GM19397 (cell line): ENCODE measurements at regions not wholly inside any gene's neighbourhood (a gene's known extent, or its start where the extent isn't known, plus 50 kb on each side); places are given as distances from the start of the nearest gene placed in this dataset.

Experiments used
- ATAC-seq: cut with Tn5 transposase; IDR thresholded peaks from one replicate; pipeline ENCODE4 v1.9.1; 2021; ENCODE audit warnings: mild to moderate bottlenecking, moderate library complexity; ENCODE audit not compliant: unreplicated experiment

DNA sequence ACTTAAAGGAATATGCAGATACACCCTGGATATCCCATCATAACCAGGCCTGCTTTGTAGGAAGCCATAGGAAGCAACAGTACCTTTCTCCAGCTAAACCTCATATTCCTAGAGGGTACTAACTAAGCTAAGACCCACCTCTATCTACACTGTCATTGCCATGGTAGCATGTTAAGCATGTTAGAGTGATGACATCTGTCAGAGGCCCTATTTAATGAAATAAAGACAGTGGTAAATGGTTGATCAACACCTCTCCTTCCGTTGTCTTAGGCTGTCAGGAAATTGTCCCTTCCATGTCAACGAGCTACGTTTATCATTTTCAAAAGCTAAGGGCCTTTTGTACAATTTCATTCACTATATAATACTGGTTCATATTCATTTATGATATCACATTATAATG, 251.1 kb upstream of the PSMD7 start:
- no peak for ATAC-seq

GRCh38 chr16:74035816-74036215, 260.8 kb upstream of the PSMD7 start:
- no peak for ATAC-seq

GRCh38 chr16:74034862-74035261, 261.8 kb upstream of the PSMD7 start:
- ATAC-seq: no peak

DNA sequence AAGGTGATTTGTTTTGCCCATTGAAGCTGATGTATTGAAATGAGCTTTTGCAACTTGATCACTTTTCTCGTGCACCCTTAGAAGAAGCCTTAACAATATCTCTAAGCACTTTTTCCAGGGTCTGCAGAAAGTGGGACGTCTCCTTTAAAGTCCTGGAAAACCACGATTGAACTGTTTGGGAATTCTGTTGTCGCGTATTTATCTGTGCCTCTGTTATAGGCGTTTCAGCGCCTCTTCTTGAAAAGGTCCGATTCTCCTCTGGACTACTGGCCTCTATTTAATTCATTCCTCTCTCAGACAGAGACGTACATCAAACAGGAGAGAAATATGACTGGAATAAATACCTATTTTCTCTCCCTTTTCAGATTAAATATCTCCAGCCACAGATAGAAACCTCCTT, 262.4 kb upstream of the PSMD7 start:
- no peak for ATAC-seq

DNA sequence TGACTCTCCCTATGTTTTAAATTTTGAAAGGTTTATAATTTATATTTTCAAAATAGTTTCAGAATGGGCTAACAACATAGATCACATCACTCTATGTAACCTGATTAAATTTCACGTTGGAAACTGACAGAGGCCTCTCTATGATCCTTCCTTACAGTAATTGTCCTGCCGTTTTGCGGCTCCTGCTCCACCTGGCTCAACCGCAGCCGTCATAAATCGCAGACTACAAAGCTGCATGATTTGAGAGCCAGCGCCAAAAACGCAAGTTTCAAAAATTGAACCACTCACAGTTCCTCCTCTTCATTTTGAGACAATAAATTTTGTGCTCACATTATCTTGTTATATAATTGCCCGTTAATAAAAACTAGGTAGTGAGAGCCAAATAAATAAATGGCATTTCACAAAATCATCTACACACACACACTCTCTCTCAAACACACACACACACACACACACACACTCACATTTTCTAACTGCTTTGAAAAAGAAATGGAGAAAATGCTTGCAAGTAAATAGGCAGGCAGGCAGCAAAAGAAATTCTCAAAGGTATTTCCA, 263.1 kb upstream of the PSMD7 start:
- no peak for ATAC-seq

- no peak for ATAC-seq
Observed at GRCh38 chr16:74031551-74031950, 265.1 kb upstream of the PSMD7 start.

GRCh38 chr16:74030000-74030706, 266.5 kb upstream of the PSMD7 start:
- no peak for ATAC-seq

DNA sequence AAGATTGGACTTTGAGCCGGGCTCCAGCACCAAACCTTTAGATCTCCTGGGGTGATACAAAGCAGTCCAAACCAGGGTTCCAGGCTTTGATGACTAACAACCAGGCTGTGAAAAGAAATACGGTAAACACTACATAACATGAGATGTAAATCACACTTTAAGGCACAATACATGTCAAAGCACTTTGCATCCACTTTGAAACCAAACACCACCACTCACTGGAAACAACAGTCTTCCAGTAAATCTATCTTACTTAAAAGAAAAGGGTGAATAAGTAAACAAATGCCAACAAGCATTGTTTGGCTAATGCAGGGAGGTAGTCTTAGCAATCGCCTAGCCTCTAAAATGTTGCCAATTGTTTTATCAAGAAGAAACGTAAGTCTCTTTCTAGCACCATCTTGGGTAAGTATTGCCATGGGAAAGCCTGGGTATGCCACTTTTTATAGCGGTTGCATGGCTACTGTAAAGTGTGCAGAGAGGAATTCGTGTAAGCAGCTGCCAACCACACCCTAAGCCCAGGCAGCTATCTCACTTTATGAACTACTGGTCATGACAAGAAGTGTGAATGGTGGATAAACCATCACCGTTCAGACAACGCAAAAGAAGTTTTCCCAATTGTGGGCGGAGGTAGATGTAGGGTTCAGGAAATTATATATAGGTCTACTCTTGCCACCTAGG, 267.4 kb upstream of the PSMD7 start:
- ATAC-seq: no peak

DNA sequence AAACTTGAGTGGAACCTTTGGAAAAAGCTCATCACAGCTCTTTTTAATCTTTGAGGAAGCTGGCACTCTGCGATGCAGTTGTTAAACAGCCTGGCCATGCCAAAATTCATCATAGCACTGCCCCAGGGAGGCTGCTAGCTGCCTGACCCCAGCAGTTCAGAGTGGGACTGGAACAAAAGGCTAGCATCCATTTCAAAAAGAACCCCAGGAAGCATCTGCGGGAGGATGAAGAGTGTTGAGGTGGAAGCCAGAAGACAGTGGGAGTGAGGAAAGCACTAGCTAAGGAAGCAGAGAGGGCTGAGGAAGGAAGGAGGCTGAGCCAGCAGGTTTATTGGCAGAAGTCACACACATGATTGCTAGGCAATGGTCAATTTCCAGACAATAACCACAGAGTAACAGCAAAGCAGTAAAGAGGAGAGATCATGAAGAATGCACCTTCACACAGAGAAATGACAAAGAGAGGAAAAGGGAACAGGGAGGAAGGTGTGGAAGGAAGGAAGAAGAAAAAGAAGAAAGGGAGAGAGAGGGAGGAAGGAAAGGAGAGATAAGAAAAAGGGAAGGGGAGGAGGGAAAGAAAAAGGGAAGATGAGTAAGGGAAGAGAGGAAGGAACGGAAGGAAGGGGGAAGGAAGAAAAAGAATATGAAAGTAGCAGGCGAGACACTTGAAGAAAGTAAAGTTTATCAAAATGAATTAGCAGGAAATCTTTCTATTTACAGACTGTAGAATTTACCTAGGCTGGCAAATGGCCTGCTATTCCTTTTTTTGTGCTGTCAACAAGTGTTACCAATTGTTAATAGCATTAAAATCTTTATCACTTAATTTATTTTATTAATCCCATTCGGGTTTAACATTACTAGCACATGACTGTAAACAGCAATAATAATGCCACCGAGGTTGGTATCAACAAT, 270.0 kb upstream of the PSMD7 start:
- no peak for ATAC-seq

DNA sequence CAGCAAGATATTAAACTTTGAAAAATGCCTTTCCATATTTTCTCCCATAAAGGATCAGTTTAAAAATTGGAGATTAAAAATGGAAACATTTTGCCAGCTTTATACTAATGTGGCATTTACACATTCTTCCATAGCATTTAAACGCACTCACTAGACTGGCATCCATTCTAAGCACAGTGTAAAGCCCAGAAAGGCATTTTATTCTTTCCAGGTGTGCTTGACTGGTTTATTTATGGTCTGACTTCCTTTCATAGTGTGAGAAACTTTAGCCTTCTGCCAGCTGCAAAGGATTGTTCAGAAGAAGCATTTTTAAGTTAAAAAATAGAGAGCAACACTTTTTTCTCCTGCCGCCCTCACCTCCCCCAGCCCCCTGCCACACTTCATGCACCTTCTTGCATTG, 271.7 kb upstream of the PSMD7 start:
- no peak for ATAC-seq

GRCh38 chr16:74020095-74020670, 276.4 kb upstream of the PSMD7 start:
- ATAC-seq: no peak

DNA sequence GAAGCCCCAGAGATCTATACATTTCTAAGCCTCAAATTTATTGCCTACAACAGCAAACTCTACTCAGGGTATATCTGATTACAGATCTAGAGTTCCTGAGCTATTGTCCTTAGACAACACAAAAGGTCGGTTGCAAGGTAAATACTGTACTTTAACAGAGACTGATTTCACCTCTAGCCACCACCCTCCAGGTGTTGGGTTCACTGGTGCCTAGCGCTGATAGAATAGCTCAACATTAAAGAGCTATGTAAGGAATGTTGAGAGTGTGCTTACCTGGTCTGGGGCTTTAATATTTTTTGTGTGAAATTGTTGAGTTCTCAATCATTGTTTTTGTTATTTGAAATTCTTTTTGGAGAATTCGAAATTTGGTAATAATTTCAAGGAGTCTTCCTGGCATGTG, 277.0 kb upstream of the PSMD7 start:
- ATAC-seq: no peak

DNA sequence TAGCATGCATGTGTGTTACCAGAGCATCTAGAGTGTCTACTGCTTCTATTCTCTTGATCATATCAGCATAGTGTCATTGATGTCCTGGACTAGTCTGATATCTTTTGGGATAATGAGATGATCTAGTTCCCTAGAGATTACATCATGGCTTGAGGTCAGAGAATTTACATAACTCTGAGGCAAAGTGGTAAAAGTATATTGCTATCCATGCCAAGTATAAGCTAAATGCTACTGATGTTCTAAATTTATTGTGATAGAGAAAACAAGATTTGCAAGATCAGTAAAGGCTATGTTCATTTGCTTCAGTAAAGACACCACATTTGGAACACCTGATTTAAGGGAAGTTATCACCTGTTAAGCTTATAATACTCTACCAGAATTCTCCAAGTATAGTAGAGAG, 280.7 kb upstream of the PSMD7 start:
- no peak for ATAC-seq

GRCh38 chr16:73998707-73999106, 297.9 kb upstream of the PSMD7 start:
- no peak for ATAC-seq

GRCh38 chr16:73997971-73998370, 298.6 kb upstream of the PSMD7 start:
- no peak for ATAC-seq

DNA sequence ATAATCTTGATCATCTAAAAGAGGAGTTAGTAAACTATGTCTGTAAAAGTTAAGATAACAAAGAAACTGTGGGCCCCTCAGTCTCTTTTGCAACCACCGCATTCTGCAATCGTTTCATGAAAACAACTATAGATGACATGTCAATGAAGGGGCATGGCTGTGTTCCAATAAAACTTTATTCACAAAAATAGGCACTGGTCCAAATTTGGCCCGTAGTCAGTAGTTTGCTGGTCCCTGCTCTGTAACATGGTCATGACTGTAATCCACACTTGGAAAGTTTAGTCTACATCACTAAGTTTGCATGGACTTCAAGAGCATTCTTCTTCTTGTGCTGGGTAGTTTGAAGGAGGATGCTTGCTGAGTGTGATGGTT, 299.3 kb upstream of the PSMD7 start:
- ATAC-seq: no peak

GRCh38 chr16:73996624-73997339, 299.8 kb upstream of the PSMD7 start:
- no peak for ATAC-seq

DNA sequence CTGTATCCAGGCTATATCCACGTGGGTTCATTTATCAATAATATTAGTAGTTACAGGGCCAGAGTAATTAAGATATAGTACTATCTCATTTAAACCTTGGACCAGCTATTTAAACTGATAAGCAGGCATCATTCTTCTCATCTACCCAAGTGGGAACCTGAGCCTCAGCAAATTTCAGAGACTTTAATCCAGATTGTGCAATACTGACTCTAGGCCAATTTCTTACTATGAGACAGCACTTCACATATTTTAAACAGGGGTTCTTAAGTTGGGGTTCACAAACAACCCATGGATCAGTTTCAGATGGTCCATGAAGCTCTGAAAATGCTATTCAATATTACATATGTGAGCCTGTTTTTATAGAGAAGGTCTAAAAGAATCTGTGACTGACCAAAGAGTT, 302.7 kb upstream of the PSMD7 start:
- ATAC-seq: no peak

DNA sequence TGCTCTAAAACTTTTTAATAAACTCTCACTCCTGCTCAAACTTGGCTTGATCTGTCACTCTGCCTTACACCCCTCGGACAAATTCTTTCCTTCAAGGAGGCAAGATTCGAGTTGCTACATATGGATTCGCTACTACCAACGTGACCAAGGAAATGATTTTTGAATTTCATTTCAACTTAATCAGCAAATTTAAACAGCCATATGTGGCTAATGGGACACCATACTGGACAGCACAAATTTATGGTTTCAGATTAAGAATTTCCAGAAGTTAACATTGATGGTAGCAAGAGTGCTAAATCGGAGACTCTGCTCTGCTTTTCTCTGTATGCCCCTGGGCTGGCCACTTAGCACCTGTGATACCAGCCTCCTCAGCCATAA, 318.2 kb upstream of the PSMD7 start:
- ATAC-seq: no peak

- ATAC-seq: no peak
Observed at GRCh38 chr16:73976644-73977043, 320.0 kb upstream of the PSMD7 start.

GRCh38 chr16:73973174-73973573, 323.4 kb upstream of the PSMD7 start:
- no peak for ATAC-seq
